NCI-H187 treated with DMSO at 0.1 percent for 48 hours (cell line): ENCODE measurements at regions not wholly inside any gene's neighbourhood (a gene's known extent, or its start where the extent isn't known, plus 50 kb on each side); places are given as distances from the start of the nearest gene placed in this dataset.

ENCODE experiments used
- DNase-seq: peaks from one replicate; lab custom pipeline; 2025; lab: John Stamatoyannopoulos, UW

DNA sequence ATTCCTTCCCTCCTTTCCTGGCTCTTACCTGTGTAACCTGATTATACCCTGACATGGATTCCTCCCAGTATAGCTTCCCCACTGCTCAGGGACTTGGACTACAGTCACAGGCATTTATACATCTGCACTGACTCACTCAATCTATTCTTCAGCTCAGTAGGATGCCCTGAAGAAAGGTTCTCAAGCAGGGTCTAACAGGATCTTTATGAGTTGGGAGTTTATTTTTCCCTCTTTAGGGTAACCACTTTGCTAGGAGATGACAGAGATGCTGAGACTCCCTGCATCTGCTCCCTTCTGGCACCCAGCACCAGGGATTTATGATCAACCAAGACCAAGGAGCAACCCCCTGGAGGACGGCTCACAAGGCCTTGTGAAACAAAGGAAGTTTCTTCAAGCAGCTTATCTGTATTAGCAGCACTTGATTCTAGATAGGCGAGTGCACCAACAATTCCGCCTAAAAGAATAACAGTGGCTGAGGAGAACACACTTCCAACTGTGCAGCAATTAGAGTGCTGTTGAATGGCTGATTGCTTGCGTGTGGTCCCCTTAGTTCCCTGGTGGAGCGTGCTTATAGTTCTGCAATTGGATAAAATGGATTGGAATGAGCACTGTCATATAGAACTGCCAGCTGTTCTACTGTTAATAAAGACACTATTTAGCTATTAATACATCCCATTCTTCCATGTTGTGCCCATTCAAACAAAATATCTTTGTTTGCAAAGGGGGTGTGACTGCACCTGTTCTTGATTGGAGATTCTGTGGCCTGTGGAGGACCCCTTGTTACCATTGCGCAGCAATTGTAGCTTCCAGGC is 482.6 kb downstream of the ZNF608 start:
- peak; percentile 33 for DNase-seq

DNA sequence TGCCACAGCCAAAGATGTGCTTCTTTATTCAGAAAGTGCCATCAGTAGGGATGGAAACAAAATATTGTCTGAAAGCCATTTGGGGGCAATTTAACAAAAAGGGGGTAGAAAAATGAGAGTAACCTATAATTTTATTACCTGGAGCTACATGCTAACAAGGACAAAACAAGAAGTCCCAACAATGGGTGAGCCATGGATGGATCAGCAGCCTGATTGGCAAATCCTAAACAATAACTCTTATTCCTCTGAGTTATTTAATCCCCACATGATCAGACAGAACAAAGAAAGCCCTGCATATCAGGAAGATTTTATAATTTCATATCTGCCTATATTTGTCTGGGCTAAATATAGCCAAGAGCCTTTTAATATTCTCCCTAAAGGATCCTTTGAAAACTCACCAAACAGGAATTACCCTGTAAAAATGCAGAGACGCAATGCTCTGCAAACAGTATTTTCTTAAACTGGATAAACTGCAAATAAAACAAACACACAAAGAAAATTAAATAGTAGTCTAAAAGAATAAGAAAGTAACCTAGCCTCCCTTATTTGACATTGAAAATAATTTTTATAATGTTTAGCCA is 483.4 kb downstream of the ZNF608 start:
- no peak for DNase-seq

DNA sequence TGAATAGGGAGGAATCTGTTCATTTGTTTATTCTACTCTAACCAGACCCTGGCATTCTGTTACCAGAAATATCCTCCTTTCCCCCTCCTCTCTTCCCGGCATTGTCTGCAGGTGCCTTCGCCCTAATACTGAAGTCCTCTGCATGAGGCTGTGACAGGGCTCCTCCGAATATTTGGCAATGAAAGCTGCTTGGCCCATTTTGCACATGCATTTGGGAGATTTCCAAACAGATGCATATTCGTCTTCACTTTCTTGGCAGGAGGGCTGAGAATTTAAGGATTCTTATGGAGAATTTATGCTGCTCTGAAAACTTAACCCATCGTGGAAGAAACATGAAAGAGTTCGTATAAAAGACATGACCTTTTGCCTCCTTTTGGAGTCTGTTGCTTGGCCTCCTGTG is 484.0 kb downstream of the ZNF608 start:
- no peak for DNase-seq

DNA sequence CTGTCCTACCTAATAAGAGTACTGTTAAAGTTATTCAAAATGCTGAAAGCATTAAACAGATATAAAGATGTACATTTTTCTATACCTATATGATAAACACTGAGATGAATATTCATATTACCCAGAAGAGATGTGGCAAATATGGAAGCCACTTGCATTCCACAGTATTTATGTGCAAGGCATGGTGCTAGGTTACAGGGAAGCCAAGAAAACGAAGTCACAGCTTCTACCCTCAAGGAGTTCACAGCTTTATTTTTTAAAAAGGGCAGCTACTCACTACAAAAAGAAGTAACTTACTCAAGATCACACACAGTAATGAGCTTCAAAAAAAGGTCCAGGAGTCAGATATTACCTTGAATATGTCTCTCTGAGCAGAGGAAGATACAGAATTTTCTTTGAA is 484.6 kb downstream of the ZNF608 start:
- no peak for DNase-seq

DNA sequence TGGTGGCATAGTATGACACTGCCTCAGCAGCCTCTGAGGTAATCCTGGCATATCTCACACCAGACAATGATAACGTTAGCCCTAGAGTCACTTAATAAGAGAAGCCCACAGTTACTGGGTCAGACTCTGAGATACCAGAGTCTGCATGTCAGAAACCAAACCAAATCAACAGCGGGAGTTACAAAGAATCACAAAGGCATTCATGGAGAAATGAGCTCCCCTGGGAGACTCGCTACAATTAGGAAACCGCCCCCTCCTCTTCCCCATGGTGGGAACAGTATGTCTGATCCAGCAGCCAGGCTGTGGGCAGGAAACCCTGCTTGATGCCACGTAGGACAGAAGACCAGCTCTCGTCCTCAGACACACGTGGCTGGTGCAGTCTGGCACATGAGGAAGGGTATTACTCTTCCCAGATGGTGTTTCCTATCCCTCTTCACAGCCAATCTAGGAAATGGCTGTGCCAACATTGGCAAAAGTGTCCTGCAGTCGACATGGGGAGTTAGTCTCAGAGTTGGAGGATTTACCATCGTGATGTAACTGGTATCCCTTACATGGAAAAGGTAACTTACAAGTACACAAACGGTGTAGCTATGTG is 485.4 kb downstream of the ZNF608 start:
- DNase-seq = no peak

DNA sequence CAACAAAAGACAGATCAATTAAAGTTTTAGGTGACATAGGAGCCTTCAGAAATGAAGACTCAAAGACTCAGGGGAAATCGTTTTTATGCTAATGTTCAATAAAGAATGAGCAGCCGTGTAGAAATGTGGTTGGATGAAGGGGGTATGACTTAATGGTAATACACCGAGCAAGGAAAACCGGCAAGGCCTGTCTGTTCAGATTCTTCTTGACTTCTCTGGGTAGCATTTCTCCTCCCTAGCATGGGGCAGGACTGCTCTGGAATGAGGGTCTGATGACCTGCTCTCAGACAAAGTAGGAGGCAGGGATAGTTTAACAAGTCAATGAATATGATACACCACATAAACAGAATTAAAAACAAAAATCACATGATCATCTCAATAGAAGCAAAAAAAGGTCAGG is 487.4 kb downstream of the ZNF608 start:
- no peak for DNase-seq

DNA sequence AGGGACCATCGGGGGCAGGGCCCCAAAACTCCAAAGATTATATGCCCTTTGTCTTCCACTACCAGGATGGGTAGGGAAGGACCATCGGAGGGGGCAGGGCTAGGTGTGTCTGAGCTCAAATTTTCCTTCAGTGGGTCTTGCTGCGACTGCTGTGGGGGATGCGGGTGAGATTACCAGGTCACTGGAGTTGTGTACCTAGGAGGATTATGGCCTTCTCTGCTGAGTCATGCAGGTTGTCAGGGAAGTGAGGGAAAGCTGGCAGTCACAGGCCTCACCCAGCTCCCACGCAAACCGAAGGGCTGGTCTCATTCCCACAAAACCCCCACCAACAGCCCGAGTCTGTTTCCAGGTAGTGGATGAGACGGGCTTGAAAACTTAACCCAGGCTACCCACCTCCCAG is 489.4 kb downstream of the ZNF608 start:
- no peak for DNase-seq

DNA sequence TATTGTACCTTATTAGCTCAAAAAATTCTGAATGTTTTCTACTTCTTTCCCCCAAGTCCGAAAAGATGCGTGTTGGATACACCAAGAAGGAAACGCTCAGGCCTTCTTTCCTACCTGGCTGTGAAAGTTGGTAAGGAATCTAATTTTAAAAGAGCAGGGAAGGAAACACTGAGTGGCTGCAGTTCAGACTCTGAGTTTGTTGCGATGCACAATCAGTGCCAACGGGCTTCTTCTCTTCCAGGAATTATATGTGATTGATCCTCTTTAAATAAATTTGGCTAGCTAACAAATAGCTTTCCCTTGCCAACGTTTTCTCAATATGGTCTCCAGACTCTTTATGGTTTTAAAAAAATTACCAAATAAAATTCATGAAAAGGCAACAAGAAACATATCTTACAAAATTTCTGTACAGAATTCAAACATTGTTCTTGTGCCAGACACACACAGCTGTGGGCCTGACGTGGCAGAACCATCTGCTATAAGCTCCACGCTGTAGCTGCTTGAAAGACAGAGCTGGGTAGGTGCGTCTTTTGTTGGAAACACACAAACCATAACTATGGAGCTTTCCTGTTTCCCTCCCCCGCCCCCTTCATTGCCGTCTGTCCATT is 493.1 kb downstream of the ZNF608 start:
- DNase-seq = no peak

DNA sequence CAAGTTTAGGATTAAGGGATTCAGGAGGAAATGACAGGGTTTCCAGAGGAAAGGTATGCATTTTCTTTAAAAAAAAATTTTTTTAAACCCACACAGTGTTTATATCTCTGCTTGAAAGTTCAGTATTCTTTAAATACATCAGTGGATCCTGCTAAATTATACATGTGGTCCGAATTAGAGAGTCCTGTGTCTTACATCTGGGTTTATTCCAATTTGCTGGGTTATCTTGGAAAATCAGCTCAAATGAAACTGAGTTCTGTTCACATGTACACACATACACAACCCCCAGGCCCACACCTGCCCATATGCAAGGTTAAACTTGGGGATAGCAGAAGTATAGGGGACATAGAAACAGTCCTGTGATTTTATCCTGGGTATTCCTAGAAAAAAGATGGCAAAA is 493.7 kb downstream of the ZNF608 start:
- DNase-seq = no peak

DNA sequence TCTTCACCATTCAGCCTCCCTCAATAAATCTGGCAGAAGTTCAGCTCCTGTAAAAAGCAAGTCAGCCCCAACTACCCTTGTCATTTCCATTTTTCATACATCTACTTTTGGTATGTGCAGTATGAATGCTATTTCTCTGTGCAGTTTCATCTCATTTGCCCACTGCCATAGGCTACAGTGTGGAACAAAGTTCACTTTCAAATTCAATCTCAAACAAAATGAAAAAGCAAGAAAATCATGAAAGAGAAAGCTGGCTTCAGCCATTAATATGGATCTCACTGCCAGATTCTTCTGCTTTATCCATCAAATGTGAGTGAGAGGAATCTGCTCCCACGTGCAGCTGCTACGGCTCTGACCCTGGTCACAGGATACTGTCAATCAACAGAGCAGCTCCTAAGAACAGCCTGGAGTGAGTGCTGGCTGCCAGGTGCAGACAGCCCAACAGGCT is 494.2 kb downstream of the ZNF608 start:
- no peak for DNase-seq

DNA sequence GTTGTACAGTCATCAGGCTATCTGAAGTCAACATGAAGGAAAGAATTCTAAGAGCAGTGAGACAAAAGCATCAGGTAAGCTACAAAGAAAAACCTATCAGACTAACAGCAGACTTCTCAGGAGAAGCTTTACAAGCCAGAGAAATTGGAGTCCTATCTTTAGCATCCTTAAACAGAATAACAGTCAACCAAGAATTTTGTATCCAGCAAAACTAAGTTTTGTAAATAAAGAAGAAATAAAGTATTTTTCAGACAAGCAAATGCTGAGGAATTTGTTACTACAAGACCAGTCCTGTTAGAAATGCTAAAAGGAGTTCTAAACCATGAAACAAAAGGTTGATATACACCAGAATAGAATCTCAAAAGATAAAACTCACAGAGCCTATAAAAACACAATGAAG is 501.2 kb downstream of the ZNF608 start:
- DNase-seq = no peak

DNA sequence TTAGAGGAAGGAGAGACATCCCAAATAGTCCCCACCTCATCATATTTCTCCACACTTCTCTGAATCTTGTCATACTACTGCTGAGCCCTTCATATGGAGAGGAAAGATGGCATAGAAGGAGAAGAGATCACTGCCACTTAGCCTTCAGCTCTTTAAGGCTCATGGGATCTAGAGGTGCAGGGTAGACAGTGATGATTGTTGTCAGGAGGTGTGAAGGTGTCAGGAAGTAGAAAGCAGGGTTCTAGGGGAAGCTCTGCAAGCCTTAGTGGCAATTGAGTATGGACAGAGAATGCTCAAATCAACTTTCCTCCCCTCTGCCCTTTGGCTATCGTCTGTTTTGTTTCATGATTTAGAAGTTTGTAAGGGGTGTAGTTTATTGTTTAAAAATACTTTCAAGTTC is 505.7 kb downstream of the ZNF608 start:
- DNase-seq = no peak

DNA sequence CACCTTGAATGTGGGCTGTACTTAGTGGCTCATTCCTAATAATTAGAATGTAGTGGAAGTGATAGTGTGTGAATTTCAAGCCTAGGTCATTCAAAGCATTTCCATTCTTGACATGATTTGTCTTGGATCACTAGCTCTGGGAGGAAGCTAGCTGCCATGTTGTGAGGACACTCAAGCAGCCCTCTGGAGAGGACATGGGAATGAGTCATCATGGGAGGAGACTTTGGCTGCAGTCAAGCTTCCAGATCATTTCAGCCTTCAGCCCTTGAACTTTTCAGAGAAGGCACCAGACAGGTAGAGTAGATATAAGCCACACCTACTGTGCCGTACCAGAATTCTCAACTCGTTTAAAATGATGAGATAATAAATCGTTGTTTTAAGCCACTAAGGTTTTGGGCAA is 506.9 kb downstream of the ZNF608 start:
- no peak for DNase-seq

DNA sequence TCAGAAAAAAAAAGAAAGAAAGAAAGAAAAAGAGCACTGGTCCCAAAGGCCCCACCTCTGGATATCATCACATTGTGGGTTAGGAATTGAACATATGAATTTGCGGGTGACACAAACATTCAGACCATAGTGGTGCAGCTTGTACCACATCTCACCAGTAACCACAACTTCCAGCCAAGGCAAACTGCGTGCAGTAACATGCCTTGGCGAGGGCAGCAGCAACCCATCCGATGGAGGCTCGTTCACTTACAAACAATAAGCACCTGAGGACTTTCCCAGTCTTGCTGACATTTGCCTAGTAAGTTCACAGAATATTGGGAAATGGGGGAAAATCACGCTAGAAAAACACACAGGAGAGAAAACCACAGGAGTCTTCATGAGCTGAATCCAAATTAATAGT is 508.1 kb downstream of the ZNF608 start:
- DNase-seq = no peak

DNA sequence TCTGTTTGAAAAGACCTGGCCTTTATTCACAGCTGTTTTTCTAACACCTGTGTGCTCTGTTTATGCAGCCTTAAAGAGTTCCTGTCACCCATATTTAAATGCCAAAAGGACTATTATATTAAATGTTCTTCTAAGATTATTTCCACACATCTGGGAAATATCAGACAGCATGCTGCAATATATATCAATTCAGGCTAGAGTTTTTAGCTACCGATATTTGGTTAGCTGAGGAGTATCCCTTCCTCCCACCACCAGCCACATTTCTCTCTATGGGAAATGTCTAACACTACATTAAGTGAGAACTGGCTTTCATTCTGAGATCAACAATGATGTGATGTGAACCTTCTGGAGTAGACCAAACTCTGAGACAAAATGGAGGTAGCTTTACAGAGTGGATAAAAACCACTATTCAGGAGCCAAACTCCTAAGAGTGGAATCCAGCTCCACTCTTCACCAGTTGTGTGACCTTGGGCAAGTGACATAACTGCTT is 509.2 kb downstream of the ZNF608 start:
- DNase-seq = no peak

DNA sequence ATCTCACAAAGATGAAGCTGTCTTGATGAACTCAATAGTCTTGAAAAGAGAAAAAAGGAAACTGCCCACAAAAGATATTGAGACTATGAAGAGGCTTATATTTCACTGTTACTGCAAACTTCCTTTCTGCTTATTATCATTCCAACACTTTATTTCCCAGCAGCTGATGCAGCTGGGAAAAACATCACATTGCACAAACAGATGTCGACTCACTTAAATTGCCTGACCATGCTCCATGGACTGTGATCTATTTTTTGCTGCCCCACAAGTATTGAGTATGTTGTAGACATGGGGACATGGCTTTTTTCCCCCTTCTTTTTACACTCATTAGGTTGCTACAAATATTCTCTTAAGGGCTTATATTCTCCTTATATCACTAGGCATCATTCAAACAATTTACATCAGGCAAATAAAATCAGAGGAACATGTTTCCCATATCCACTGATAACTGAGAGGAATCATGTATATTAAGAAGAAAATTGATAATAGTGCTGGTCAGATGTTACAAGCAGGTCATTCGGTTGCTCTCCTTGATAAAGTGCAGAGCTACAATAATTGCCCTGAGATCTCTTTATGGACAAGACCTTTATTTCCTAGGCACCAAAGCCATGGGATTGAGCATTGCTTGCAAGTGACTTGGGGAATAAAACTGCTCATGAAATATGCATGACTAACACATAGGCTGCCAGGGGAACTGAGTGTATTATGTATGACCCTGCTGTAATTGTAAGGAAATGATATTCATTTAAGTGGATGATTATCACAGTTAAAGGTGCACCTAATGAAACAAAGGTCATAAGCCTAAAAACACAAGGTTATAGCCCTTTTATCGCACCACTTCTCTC is 509.9 kb downstream of the ZNF608 start:
- DNase-seq = no peak

DNA sequence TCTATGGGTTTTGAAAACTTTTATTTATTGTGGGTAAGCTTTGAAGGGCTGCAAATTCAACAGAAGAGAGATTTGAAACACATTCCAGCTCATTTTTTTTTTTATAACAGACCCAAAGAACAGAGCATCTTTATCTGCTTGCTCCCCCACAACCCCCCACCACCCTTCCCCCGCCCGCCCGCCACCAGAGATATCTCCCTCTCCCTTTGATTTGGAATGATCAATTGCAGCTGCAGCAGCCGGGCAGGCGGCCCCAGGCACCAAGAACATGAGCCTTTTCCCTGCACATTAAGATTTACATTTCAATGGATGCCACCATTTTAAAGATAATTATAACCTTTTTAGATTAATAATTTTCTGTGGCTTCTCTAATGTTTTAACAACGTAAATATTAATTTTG is 510.9 kb downstream of the ZNF608 start:
- DNase-seq = no peak

DNA sequence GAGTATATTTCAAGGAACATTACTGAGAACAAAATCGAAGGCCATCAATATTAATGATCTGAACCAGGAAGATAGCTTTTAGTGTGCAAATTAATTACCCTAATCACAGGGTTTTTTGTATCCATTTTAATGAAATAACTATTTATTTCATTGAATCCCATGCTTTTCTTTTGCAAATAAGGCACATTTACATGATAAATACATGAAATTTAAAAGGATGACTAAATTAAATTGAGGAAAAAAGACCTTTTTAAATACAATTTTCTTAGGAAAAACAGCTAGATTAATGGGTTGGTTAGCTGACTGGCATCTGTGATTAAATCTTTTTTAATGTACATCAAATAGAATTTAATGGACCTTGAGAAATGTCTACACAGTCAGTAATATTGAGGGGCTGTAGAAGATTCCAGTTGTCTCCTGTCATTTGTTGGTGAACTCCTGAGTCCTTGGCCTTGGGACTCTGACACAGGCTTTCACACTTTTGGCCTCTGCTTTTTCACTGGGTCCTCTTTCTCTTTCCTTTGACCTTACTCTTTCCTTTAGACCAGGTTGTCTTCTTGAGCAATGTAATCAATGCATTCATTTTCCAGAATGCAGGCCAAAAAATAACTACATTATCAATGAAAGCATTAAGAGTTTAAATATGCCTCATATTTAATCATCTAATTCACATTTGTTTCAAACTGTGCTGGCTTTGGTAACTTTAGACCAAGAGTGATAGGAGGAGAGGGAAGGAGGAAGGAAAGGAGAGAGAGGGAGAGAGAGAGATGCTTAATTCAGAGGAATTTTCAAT is 511.5 kb downstream of the ZNF608 start:
- no peak for DNase-seq

DNA sequence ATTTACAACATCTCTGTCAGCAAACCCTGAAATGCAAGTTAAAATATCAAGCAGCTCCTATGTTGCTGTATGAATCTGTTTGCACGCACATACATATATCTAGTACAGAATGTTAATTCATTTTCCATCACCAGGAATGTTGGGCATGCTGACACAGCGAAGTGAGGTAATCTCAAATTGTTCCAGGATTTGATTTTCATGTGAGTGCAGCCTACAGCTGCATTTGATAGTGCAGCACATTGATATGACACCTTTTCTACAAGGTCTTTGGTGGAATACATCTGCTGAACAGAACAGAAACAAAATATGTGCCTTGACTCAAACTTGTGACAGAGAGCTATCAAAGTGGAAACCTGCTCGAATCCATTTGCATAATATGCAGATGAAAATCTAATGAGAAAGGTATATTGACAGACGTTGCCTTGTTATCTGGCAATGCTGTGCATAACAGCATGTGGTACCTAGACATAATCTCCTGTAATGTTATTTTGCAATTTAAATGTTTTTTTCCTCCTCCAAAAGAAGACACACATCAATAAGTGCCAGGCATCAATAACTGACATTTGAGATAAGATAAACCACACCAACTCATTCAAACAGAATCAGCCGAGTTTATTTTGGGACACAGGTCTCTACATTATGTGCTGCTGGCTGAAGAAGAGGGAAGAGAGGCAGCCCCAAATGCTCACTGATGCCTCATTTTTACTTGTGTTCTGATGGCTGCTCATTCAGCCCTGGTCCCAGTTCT is 512.2 kb downstream of the ZNF608 start:
- DNase-seq = no peak

DNA sequence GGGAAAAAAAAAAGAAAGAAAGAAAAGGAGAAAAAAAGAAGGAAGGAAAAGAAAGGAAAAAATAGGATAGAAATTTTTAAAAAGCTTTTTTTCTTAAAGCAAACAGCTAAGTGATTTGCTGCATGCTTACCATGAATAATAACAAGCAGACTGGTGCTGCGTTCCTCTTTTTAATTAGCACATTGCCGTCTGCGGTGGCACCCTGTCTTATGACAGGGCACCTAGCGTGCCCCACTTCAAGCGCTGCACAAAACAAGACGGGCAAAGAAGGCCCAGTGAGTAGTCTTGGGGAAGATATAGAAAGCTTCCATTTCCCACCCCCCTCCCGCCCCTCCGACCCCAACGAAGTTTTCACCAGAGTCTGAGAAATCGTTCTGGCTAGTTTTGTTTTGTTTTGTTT is 513.9 kb downstream of the ZNF608 start:
- DNase-seq = no peak
